Superior temporal gyrus (tissue), 1 donor: ENCODE measurements at regions not wholly inside any gene's neighbourhood (a gene's known extent, or its start where the extent isn't known, plus 50 kb on each side); places are given as distances from the start of the nearest gene placed in this dataset.
A peak's percentile ranks its signal among the peaks of the same experiment; 100 is the strongest.
"Not testable (repeated sequence)": the region's sequence is repeated elsewhere in the genome, so short reads cannot be mapped to it uniquely, and the experiment has no call there.

Experiments
- DNase-seq: peaks from one replicate; pipeline ENCODE4 v3.0.0-alpha.2; 2016; ENCODE audit errors: extremely low spot score

GRCh38 chr18:22816266-22817176 lies 116.6 kb upstream of the RBBP8 start:
- DNase-seq, result no peak

DNA sequence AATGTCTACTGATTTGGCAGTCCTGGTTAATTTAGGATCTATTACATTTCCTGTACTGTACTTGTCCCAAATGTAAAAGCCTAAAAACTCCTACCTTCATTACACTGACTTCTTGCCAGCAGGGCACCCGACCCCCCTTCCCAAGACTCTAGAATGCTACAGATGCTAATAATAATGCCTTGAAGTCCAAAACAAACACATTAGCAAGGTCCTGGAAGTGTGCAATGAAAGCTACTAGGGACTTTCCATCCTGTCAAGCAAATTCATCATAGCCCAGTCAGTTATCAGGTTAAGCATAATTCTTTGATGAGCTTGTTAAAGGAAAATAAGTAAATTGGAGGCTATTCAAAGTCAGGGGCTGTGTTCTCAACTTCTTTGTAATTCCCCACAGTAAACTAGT lies 115.3 kb upstream of the RBBP8 start:
- DNase-seq, result no peak

DNA sequence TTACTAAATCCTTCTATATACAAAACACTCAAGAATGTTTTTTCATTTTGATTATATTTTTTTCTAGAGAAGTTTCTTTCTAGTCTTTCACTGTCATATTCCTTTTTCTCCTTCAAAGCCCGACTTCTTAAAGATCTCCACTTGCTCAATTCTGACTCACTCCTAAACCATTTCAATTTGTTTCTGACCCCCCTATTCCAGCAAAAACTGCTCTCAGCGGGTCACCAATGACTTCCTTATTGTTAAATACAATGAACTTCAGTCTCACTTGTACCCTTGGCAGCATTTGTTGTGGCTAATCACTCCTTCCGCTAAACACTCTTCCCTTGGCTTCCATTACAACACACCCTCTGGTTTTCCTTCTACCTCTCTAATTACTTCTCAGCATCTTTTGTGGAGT lies 111.1 kb upstream of the RBBP8 start:
- no peak for DNase-seq

DNA sequence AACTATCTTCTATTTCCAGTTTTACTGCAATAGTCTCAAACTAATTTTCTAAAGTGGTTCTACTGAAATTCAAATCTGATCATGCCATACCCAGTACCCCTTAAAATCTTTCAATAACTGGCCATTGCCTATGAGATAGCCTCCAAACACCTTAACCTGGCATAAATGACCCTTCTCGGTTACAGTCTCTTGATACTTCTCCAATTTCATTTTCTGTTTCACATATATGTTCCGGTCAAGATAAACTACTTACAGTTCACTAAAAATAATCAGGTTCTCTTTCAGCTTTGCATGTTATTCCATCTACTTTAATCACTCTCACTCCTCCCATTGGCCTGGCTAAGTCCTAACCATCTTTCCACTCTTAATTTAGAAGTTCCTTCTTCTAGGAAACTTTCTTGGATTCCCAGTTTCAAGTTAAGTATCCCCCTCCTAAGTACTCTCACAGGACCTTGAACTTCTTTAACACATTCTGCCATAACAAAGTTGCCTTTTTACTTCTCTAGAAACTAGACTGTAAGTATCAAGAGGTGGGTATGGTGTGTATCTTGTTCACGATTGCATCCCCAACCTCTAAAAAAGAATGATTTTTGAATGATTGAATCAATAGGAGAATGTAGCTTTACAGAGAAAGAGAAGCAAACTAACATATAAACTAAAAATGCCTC lies 110.2 kb upstream of the RBBP8 start:
- no peak for DNase-seq

DNA sequence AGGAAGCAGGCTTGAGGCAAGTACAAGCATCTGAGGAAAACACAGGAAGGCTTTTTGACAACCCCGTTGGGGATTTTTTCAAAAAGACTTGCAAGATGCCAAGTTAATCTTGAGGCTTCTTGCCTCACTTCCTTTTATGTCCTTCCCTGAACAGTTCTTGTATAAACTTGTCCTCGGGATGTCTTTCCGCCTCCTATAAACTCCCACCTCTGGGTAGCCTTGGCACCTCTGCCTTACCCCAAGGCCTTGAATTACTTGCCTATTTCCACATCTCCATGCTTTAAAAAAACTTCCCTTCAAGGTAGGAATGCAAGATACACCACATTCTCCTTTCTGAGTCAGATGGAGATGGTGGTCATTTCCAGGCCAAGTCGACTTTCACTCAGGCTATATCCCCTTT lies 106.4 kb upstream of the RBBP8 start:
- no peak for DNase-seq

GRCh38 chr18:22827216-22827615 lies 105.9 kb upstream of the RBBP8 start:
- DNase-seq, result no peak

DNA sequence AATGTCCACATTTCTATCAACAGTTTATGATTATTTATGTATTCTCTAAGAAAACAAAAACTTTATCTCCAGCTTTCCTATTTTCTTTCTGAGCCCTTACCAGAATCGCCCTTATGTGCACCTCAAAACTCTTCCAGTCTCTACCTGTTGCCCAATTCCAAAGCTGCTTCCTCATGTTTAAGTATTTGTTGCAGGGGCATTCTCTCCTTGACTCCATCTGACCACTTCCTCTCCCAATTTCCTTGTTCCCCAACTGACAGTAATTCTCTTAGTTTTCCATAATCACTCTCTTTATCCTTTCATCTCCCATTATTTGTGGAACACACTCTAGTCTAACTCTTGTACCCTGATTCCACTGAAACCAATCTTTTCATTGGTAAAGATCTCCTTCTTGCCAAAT lies 105.4 kb upstream of the RBBP8 start:
- no peak for DNase-seq

GRCh38 chr18:22828171-22828570 lies 105.0 kb upstream of the RBBP8 start:
- no peak for DNase-seq

DNA sequence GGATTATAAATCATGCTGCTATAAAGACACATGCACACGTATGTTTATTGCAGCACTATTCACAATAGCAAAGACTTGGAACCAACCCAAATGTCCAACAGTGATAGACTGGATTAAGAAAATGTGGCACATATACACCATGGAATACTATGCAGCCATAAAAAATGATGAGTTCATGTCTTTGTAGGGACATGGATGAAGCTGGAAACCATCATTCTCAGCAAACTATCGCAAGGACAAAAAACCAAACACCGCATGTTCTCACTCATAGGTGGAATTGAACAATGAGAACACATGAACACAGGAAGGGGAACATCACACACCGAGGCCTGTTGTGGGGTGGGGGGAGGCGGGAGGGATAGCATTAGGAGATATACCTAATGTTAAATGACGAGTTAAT lies 104.5 kb upstream of the RBBP8 start:
- DNase-seq, result not testable (repeated sequence)

DNA sequence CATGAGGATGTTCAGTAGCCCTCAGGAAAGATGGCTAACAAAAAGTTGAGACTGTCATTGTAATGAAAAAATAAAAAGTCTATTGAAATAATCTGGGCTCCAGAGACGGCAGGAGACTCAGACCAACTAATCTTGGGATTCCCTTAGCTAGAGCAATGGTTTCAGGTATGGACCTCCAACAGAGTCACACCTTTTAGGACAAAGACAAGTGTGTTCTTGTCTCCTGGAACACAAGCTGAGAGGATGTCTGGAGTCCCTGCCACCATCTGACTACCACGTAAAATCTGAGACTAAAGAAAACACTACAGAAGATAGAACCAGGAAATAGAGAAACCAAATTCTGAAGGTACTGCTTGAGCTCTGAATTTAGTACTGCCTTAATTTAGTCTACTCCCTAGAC lies 103.3 kb upstream of the RBBP8 start:
- DNase-seq, result no peak

DNA sequence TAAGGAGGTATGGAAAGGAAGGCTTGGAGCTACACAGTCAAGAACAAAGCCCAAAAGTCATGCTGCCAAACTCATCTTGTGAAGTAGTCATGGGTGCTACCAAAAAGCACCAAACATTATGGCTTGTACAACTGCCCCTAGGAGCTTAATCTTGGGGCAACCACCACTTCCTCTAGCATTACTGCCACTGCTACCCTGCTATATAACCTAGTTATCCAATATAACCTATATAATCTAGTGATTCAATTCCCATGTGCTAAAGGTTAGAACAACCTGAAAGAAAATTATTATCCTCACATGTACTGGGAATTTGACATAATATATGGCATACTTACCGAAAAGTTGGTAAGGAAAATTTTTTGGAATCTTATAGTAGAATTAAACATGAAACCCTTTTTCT lies 102.6 kb upstream of the RBBP8 start:
- no peak for DNase-seq

DNA sequence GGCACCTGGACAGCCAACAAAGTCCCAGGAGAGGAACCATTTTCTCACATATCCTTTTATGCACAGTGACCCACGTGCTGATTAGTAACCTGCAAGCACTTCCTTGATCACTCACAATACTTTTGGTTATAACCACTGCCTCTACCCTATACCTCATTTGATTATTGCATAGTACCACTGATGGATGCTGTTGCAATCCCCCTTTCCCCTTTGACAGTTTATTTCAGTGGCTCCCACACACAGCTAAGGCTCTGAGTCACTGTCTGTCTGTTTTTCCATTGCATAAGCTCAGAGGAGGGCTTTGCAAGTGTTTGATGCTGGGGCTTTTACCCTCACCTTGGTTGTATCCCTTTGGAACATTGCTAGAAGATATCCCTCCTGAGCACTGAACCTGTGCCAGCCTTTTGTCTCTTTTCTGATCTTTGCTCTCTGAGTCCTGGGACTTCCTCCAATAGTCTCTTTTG lies 101.7 kb upstream of the RBBP8 start:
- DNase-seq, result no peak

GRCh38 chr18:22836932-22837331 lies 96.2 kb upstream of the RBBP8 start:
- no peak for DNase-seq

- DNase-seq, result no peak
Measured at GRCh38 chr18:22838221-22838620, 94.9 kb upstream of the RBBP8 start.

DNA sequence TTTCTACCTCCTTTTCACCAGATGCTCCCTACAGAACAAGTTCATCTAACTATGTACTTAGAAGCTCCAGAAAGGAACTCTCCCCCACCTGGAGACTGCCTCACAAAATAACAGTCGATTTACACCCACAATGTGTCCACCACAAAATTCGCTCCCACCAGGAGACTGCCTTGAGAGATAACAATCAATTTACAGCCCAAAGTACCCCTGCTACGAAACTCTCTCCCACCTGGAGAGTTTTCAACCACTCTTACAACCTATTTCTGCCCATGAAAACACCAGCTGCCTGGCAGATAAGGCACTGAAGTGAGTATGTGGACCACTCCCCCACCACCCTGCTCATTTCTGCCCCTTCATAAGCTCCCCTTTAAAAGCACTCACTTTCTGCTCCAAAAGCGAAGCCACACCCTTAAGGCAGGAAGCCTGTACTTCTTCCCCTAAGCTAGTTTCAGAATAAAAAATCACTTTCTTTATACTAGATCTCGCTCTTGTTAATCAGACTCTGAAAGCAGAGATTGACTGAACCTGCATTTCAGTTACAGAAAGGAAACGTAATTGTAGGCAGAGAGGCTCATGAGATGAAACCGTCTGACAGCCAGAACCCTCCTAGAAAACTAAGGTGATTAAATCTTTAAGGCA lies 94.4 kb upstream of the RBBP8 start:
- DNase-seq, result no peak

DNA sequence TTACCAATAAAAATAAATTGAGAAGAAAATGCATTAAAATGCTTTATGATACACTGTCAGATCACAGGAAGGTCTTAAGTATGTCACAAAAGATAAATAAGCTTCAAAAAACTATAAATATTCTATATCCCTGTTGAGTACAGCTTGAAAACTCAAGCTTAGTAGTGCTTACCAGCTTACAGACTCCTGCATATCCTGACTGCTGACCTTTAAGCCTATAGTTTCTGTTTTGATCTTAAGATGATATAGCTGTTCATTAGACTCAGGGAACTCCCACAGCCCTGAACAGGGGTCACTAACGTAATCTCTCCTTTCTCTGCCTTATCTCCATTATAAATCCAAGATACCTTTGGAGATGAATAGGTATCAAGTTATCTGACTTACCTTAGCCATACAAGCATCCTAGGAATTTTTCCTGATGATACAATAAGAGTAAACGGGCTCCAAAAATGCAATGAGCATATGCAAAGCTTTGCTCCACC lies 93.7 kb upstream of the RBBP8 start:
- DNase-seq, result no peak

DNA sequence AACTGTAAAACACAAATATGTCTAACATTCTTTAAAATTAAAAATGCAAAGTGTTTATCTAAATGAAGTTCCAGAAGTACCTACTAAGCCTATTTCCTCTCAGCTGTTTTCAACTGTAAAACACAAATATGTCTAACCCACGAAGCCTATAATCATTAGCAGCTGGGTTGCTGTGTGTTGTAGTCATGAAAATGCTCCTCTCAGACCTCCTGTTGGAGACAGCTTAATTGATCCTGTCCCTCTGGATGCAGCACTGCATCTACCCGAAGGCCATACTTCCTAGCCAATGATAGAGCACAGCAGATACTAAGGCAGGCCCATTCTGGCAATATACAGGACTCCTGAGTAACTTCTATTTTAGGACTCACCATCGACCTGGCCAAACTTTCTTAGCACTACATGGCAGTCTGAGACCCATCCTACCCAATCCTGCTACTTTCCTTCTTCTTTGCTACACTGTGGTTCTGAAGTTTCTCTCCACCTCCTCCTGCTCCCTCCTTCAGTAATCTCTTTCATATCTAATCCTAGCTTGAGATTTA lies 92.5 kb upstream of the RBBP8 start:
- DNase-seq, result no peak

- DNase-seq, result no peak
Measured at GRCh38 chr18:22841840-22842239, 91.3 kb upstream of the RBBP8 start.

GRCh38 chr18:22844190-22844589 lies 88.9 kb upstream of the RBBP8 start:
- DNase-seq, result no peak

DNA sequence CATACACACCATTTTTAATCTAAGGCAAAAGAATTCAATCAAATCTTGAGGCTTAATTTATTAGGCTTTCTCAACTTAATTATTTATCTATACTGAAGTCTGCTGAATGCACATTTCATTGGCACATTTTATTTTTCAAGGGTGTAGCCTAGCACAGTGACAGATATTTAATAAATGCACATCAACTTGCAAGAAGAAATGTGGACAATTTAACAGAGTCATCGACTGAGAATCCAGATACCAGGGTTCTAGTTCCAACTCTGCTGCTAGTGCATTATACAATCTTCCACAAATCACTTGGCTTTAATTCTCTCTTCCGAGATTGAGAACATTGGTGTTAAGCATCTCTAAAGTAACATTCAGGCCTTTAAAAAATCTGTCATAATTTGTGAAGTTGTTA lies 88.5 kb upstream of the RBBP8 start:
- DNase-seq, result no peak

DNA sequence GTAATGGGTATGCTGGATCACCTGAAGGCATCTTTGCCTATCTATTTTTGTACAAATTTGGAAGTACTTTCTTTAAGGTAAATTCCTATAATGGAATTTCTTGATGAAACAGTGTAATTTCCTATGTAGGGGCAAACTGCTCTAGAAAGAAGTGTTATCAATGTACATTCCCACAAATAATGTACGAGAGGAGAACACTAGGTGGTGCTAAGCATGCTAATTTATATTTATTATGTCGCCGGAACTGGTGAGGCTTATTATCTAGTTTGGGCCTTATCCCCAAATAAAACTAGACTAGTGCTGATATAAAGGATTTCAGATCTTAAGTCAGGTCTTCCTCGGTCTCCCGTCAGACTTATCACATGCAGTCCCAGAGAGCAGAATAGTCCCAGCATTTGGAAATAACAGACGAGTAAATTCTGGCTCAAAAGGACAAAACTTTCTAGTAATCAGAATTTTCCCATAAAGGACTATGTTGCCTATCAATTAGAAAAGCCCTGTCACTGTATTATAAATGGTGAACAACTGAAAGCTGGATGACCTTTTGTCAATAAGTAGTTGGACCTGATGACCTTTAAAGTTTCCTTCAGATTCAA lies 86.9 kb upstream of the RBBP8 start:
- DNase-seq, result peak; percentile 62

DNA sequence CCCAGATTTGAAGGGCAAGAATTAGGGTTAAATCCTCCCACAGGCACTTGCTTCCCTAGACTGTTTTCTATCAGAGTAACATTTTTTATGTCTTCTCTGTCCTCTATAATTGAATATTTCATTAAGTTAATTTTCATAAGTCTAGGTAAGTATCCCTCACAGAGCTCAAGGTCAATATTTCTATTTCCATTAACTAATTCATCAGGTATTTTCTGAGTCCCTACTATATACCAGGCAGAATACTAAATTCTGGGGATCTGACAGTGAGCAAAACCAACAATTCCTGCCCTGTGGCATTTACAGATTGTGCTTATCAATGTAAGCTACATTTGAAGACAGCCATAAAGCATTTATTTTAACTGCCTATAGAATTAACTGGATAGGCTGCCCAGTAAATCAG lies 86.4 kb upstream of the RBBP8 start:
- DNase-seq, result no peak
